ENCODE measurements at regions not wholly inside any gene's neighbourhood (a gene's known extent, or its start where the extent isn't known, plus 50 kb on each side); places are given as distances from the start of the nearest gene placed in this dataset.

- Histone ChIP-seq H3K27me3 (no peaks in the 10 kb centered on the region), H3K9me3 (no peaks in the 10 kb centered on the region), H3K4me1 (no peaks in the 10 kb centered on the region), H3K4me3 (no peak overlapping the region), H3K27ac (no peak overlapping the region), H3K36me3 (no peaks in the 10 kb centered on the region)
- no peak for ATAC-seq
- no peak for TF ChIP-seq POLR2A (IDR thresholded peaks at IDR 0.05)
- TF ChIP-seq, protein P1, sequence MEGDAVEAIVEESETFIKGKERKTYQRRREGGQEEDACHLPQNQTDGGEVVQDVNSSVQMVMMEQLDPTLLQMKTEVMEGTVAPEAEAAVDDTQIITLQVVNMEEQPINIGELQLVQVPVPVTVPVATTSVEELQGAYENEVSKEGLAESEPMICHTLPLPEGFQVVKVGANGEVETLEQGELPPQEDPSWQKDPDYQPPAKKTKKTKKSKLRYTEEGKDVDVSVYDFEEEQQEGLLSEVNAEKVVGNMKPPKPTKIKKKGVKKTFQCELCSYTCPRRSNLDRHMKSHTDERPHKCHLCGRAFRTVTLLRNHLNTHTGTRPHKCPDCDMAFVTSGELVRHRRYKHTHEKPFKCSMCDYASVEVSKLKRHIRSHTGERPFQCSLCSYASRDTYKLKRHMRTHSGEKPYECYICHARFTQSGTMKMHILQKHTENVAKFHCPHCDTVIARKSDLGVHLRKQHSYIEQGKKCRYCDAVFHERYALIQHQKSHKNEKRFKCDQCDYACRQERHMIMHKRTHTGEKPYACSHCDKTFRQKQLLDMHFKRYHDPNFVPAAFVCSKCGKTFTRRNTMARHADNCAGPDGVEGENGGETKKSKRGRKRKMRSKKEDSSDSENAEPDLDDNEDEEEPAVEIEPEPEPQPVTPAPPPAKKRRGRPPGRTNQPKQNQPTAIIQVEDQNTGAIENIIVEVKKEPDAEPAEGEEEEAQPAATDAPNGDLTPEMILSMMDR (IDR thresholded peaks at IDR 0.05 in 4 of 5, conservative IDR thresholded peaks at IDR 0.05 in 1 of 5): no peak
- in situ Hi-C loops (cut with MboI; ENCODE audit: low sequenced_read_pairs in 4 of 4) (no loop called here), intact Hi-C loops (cut with DNase I; ENCODE audit: low total_unique reads) (no loop called here)
- no peak for DNase-seq
Measured at GRCh38 chr10:130255777-130256176, 119.6 kb downstream of the GLRX3 start.

- H3K36me3 ChIP-seq: no peaks in the 10 kb centered on the region
- in situ Hi-C loops (cut with MboI; ENCODE audit: low sequenced_read_pairs in 4 of 4): no loop called here
- intact Hi-C loops (cut with DNase I; ENCODE audit: low total_unique reads): no loop called here
- no peaks in the 10 kb centered on the region for H3K4me1 ChIP-seq
- DNase-seq (no peak), ATAC-seq (no peak)
- H3K27ac ChIP-seq: no peak overlapping the region
- TF ChIP-seq, protein P1 (IDR thresholded peaks at IDR 0.05 in 4 of 5, conservative IDR thresholded peaks at IDR 0.05 in 1 of 5): no peak
- TF ChIP-seq POLR2A (IDR thresholded peaks at IDR 0.05): no peak
- no peaks in the 10 kb centered on the region for H3K27me3 ChIP-seq
- H3K9me3 ChIP-seq: no peaks in the 10 kb centered on the region
- H3K4me3 ChIP-seq: no peak overlapping the region
Measured at GRCh38 chr10:130257897-130258296, 121.7 kb downstream of the GLRX3 start.

DNA sequence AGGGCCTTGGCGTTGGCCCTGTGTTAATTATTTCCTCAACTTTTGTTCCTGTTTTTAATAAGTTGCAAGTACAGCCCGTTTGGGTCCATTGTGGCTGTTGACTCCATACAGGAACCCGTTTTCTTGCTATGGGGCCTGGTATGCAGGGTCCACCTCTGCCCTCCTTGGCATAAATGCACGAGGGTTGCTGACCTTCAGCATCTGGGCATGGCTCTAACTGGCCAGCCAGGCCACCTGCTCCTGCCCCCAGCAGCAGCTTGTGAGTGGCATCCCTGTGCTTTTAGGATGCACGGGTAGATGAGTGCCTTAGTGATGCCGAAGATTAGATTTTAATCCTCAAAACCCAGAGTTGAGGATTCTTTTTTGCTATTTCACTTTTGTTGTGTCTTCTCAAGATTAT, 123.2 kb downstream of the GLRX3 start:
- no peaks in the 10 kb centered on the region for H3K36me3 ChIP-seq
- DNase-seq (no peak), ATAC-seq (no peak)
- no peak overlapping the region for H3K27ac ChIP-seq
- H3K9me3 ChIP-seq: no peaks in the 10 kb centered on the region
- no peaks in the 10 kb centered on the region for H3K27me3 ChIP-seq
- in situ Hi-C loops (cut with MboI; ENCODE audit: low sequenced_read_pairs in 4 of 4): no loop called here
- H3K4me3 ChIP-seq: no peak overlapping the region
- no peaks in the 10 kb centered on the region for H3K4me1 ChIP-seq
- intact Hi-C loops (cut with DNase I; ENCODE audit: low total_unique reads): no loop called here
- TF ChIP-seq, protein P1 (IDR thresholded peaks at IDR 0.05 in 4 of 5, conservative IDR thresholded peaks at IDR 0.05 in 1 of 5): no peak
- no peak for TF ChIP-seq POLR2A (IDR thresholded peaks at IDR 0.05)

GRCh38 chr10:130261306-130261705, 125.1 kb downstream of the GLRX3 start:
- no peaks in the 10 kb centered on the region for H3K9me3 ChIP-seq
- no peaks in the 10 kb centered on the region for H3K4me1 ChIP-seq
- no peak for DNase-seq
- H3K27ac ChIP-seq: no peak overlapping the region
- no peaks in the 10 kb centered on the region for H3K36me3 ChIP-seq
- no peak overlapping the region for H3K4me3 ChIP-seq
- TF ChIP-seq POLR2A (IDR thresholded peaks at IDR 0.05): no peak
- TF ChIP-seq, protein P1 (IDR thresholded peaks at IDR 0.05 in 4 of 5, conservative IDR thresholded peaks at IDR 0.05 in 1 of 5): no peak
- no peaks in the 10 kb centered on the region for H3K27me3 ChIP-seq
- in situ Hi-C loops (cut with MboI; ENCODE audit: low sequenced_read_pairs in 4 of 4): no loop called here
- no peak for ATAC-seq
- intact Hi-C loops (cut with DNase I; ENCODE audit: low total_unique reads): no loop called here

GRCh38 chr10:130261766-130262165, 125.6 kb downstream of the GLRX3 start:
- intact Hi-C loops (cut with DNase I; ENCODE audit: low total_unique reads): no loop called here
- no peaks in the 10 kb centered on the region for H3K4me1 ChIP-seq
- in situ Hi-C loops (cut with MboI; ENCODE audit: low sequenced_read_pairs in 4 of 4): no loop called here
- no peak for DNase-seq
- TF ChIP-seq, protein P1 (IDR thresholded peaks at IDR 0.05 in 4 of 5, conservative IDR thresholded peaks at IDR 0.05 in 1 of 5): no peak
- TF ChIP-seq POLR2A (IDR thresholded peaks at IDR 0.05): no peak
- H3K9me3 ChIP-seq: no peaks in the 10 kb centered on the region
- H3K27ac ChIP-seq: no peak overlapping the region
- H3K4me3 ChIP-seq: no peak overlapping the region
- no peaks in the 10 kb centered on the region for H3K27me3 ChIP-seq
- no peaks in the 10 kb centered on the region for H3K36me3 ChIP-seq
- ATAC-seq: no peak
